ENCODE measurements at regions not wholly inside any gene's neighbourhood (a gene's known extent, or its start where the extent isn't known, plus 50 kb on each side); places are given as distances from the start of the nearest gene placed in this dataset.
"Not testable (repeated sequence)": the region's sequence is repeated elsewhere in the genome, so short reads cannot be mapped to it uniquely, and the experiment has no call there.

GRCh38 chr6:105713474-105714118 lies 310.7 kb upstream of the PREP start:
- no peak for DNase-seq (ENCODE audit: low spot score)

- peak; percentile 7 for DNase-seq (ENCODE audit: low spot score)
These were observed 308.3 kb upstream of the PREP start for GRCh38 chr6:105711216-105711615.

DNA sequence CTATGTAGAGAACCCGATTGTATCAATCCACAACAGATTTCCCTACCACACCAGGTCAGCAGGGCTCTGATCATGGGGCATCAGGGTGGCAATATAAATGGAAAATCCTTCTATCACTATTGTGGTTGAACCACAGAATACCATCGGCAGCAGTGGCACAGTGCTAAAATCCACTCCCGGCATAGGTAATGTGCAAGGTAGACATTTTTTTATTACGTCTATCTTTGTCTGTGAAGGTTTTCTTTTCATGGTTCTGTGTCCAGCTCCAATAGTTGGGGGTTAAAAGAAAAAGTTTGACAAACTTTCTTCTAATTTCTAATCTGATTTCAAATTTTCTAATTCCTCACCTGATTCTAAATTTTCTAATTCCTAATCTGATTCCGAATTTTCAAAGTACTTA lies 302.7 kb upstream of the PREP start:
- no peak for DNase-seq (ENCODE audit: low spot score)

DNA sequence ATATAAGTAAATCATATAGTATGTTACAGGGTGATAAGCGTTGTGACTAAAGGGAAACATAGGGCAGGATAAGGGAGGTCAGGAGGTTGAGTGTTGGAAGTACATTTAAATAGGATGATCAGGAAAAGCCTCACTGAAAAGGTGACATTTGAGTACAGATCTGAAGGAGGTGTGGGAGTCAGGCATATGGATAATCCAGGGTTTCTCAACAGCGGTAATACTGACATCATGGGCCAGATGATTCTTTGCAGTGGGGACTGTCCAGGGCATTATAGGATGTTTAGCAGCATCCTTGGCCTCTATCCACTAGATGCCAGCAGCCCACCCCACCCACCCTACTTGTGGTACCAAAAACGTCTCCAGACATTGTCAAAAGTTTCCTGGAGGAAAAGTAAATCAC lies 292.6 kb upstream of the PREP start:
- no peak for DNase-seq (ENCODE audit: low spot score)

- DNase-seq (ENCODE audit: low spot score): no peak
These were observed 289.8 kb upstream of the PREP start for GRCh38 chr6:105692613-105693215.

DNA sequence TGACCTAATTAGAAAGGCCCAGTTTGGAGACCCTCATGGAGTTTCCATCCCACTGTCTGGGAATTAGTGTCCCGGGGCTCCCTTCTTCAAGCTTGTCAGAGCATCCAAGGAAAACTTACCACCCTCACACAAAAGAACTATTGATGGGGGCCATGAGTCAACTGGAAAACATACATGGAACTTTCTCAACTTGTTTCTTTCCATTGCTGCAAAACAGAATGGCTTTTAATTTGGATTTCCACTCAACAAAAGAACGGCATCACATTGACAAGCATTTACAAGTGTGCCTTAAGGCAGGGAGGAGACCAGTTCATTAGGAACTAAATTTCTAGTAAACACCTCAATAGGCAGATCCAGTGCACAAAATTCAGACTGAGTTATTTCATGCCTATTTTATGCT lies 289.1 kb upstream of the PREP start:
- no peak for DNase-seq (ENCODE audit: low spot score)

- no peak for DNase-seq (ENCODE audit: low spot score)
These were observed 288.2 kb upstream of the PREP start for GRCh38 chr6:105691081-105691480.

GRCh38 chr6:105688573-105688972 lies 285.7 kb upstream of the PREP start:
- no peak for DNase-seq (ENCODE audit: low spot score)

GRCh38 chr6:105686793-105687192 lies 283.9 kb upstream of the PREP start:
- not testable (repeated sequence) for DNase-seq (ENCODE audit: low spot score)

GRCh38 chr6:105681061-105681460 lies 278.2 kb upstream of the PREP start:
- no peak for DNase-seq (ENCODE audit: low spot score)

- DNase-seq (ENCODE audit: low spot score): no peak
These were observed 277.2 kb upstream of the PREP start for GRCh38 chr6:105680131-105680530.

GRCh38 chr6:105678516-105678915 lies 275.6 kb upstream of the PREP start:
- peak; percentile 15 for DNase-seq (ENCODE audit: low spot score)

- no peak for DNase-seq (ENCODE audit: low spot score)
These were observed 275.0 kb upstream of the PREP start for GRCh38 chr6:105677671-105678475.

DNA sequence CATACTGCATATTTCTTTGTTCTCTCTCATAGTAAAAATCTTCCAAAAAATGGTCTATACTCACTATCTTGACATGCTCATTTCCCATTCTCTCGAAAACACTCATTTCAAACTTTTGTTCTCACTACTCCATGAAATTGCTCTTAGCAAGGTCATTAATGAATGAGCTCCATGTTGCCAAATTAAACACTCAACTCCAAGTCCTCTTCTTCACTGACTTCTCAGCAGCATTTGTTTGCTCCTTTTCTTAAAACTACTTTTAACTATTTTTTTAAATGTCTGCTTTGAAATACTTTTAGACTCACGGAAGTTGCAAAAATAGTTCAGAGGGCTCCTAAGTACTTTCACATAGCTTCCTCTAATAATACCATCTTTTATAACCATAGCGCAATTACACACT lies 274.0 kb upstream of the PREP start:
- DNase-seq (ENCODE audit: low spot score): no peak

GRCh38 chr6:105675715-105676397 lies 273.0 kb upstream of the PREP start:
- DNase-seq (ENCODE audit: low spot score): peak; percentile 89

DNA sequence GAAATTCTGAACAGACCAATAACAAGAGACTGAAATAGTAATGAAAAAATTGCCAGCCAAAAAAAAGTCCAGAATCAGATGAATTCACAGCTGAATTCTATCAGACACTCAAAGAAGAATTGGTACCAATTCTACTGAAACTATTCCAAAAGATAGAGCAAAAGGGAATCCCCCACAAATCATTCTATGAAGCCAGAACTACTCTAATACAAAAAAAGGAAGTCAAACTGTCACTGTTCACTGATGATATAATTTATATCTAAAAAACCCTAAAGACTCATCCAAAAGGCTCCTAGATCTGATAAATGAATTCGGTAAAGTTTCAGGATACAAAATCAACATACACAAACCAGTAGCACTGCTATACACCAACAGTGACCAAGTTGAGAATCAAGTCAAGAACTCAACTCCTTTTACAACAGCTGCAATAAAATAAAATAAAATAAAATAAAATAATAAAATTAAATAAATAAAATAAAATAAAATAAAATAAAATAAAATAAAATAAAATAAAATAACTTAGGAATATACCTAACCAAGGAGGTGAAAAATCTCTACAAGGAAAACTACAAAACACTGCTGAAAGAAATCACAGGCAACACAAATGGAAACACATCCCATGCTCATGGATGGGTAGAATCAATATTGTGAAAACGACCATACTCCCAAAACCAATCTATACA lies 270.1 kb upstream of the PREP start:
- DNase-seq (ENCODE audit: low spot score): not testable (repeated sequence)

- DNase-seq (ENCODE audit: low spot score): no peak
These were observed 266.4 kb upstream of the PREP start for GRCh38 chr6:105669232-105669631.

GRCh38 chr6:105667056-105667455 lies 264.2 kb upstream of the PREP start:
- DNase-seq (ENCODE audit: low spot score): no peak

GRCh38 chr6:105664931-105665330 lies 262.0 kb upstream of the PREP start:
- DNase-seq (ENCODE audit: low spot score): no peak

DNA sequence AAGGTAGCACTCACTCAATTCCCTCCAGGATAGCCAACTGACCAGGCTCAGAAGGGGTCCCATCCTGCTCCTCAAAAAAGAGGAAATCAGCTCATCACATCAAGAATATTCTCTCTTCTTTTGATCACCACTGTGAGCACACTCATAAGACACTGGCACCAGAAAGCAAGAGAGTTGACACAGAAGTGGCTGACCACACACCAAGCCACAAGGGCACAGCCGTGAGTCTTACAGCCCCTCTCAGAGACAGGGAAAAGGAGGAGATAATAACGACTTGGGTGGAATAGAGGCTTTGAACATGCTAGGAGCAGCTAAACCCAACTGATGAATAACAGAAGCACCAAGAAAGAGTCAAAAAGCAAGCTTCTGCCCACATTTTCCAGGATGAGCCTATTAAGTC lies 249.1 kb upstream of the PREP start:
- DNase-seq (ENCODE audit: low spot score): no peak

DNA sequence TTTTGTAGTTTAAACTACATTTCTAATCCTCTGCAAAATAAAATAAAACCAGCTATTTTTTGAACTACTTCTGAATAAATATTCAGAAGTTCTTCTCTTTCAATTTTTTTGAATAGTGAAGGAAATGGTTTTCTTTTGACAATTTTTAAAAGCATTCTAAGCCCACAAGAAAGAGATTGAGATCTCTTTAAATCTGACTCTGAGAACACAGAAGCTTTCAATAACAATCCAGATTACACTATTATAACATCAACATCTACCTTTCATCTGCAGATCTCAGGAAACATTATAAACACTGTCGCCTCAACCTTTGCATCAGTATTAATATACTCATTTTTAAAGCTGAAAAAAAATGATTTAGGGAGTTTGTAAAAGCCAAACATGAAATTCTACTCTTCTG lies 247.5 kb upstream of the PREP start:
- no peak for DNase-seq (ENCODE audit: low spot score)

- no peak for DNase-seq (ENCODE audit: low spot score)
These were observed 246.3 kb upstream of the PREP start for GRCh38 chr6:105649192-105649591.
